NOMO-1 treated with dmso at 0.1 percent for 144 hours (cell line): ENCODE measurements at regions not wholly inside any gene's neighbourhood (a gene's known extent, or its start where the extent isn't known, plus 50 kb on each side); places are given as distances from the start of the nearest gene placed in this dataset.
A peak's percentile ranks its signal among the peaks of the same experiment; 100 is the strongest.

Experiments used
- DNase-seq: peaks from one replicate; lab custom pipeline; 2025; ENCODE audit not compliant: unreplicated experiment; lab: John Stamatoyannopoulos, UW

DNA sequence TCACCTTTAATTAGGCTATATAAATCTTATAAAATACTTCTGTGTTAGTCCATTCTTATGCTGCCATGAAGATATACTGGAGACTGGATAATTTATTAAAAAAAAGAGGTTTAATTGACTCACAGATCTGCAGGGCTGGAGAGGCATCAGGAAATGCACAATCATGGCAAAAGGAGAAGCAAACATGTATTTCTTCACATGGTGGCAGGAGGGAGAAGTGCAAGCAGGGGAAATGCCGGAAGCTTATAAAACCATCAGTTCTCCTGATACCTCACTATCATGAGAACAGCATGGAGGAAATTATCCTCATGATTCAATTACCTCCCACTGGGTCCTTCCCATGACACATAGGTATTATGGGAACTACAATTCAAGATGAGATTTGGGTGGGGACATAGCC lies 504.4 kb downstream of the RIT2 start:
- no peak for DNase-seq

DNA sequence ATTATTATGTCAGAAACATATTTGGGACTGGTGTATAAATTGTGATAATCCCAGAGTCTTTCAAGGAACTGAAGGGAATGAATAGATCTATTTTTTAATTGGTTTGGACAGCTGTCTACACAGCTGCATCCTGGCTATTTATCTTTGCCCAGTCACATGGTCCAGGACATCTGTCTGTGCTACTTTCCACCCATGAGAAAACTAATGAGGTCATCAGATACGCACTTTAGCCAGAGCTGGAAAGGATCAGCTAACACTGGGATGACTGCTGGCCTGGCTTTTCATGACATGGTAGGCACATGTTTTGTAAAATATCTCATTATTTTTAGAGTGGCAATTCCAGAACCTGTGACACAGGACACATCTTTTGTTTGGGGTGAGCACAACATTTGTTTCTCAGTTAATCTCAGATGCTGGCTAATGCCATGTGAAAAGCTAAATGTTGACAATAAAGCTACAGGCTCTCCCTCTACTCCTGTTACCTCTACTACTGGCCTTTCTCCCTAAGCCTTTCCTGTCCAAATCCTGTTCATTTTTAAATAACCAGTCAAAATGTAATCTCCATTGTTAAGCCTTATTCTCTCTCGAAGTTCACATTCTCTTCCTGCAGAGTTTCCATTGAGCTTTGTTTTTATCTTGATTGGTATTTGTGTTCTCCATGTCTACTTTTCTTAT lies 500.7 kb downstream of the RIT2 start:
- DNase-seq: no peak

DNA sequence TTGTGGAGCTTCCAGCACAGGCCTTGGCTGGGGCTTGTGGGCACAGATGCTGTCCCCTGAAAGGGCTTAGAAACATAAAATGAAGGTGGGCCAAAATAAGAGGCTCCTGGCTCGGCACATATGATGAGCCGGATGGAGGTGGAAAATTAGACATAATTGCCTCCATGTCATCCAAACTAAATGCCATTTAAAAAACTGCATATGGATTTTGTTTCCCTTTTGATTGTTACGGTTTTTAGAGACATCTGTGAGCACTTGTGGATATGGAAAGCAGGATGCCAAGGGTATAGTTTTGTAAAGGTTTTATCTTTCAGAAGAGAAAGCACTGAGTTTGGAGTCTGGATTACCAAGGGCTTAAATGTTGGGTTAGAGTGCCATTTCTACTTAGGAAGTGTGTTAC lies 498.3 kb downstream of the RIT2 start:
- DNase-seq: no peak

DNA sequence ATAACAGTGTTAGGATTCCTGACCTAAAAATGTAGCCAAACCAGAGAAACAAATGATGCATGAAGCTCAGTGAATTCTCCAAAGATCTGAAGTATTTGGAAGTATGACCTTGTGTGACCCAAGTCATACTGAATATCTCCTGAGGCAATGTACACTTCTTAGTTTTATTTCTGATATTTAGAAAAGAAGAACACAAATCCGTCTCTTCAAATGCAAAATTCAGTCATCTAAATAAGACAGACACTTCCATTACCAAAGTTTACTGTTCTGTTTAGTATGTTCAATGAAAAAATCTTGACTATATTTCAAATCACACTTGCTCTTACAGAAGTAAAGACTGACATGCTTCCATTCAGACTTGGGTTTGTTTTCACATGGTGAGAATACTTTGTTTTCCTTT lies 495.7 kb downstream of the RIT2 start:
- no peak for DNase-seq

DNA sequence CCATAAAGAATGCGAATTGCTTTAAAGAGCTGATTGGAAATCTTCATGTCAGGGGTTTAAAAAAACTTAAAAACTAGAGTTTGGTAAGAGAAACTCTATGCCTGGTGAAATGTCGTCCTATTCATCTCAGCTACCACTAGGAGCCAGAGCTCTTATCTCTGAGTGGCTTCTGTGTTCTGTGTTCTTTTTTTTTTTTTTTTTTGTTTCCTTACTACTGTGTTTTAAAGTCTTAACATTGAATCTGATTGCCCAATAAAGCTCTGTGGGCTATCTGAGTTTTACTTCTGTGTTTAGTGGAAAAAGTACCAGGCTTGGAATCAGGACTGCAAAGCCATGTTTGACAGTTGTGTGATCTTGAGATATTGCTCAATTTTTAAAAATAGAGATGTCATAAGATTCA lies 494.8 kb downstream of the RIT2 start:
- no peak for DNase-seq

DNA sequence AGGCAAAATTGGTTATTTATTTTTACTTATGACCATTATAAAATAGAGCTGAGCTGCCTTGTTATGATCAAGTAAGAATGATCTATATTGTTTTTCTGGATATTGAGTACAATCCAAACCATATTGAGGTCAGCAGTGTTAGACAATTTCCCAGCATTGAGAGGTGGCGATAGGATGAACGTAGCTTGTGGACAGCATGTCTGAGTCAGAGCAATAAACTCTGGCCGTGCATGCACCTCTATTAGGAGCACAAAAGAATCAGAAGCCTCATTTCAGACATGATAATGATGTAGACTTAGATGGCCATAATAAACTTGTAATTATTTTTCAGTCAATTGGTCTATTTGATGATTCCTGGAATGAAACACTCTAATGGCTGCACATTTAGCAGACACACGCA lies 491.6 kb downstream of the RIT2 start:
- DNase-seq: no peak

DNA sequence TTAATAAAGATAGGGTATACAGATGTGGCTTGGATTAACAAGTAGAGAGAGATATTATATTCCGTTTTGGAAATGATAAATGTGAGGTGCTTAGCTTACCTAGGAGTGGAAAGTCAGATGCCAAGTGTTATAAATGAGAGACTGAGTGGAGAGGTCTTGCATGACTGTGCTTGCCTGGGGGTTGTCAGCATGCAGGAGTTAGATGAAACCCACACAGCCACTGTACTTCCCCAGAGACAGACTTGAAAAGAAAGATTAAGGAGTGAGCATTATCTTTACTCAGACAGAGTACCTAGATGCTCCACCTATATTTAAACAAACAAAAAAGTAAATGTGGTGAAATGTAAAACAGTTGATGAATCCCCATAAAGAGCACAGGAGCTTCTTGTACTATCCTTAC lies 482.7 kb downstream of the RIT2 start:
- DNase-seq: no peak

DNA sequence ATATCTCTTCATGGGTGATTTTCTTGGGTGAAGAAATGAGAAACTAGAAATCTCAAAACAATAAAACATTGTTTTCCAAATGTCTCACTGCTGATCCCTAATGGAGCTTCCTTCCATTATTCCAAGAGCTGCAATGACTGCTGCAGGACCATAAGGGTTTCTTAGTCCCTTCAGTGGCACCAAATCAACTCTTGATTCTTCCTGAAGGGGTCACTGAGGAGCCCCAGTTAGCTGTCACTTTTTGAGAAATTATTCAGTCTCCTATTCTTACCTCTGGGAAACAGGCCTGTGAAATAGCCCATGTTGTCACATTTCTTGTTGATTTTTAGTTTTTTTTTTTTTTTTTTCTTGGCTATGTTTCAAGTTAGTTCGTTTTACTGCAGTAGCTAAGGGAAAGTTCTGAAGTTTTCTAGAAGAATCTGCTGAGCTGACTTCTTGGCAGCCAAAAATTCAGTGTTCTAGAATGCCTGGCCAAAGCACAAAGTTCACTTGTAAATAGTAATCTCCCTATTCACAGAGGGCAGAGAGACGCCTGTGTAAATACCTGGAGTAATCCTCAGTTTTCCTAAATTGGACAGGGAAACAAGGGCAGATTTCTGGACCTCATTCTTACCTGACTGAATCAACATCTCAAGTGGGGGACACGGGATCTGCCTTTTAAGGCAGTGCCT lies 480.0 kb downstream of the RIT2 start:
- no peak for DNase-seq

DNA sequence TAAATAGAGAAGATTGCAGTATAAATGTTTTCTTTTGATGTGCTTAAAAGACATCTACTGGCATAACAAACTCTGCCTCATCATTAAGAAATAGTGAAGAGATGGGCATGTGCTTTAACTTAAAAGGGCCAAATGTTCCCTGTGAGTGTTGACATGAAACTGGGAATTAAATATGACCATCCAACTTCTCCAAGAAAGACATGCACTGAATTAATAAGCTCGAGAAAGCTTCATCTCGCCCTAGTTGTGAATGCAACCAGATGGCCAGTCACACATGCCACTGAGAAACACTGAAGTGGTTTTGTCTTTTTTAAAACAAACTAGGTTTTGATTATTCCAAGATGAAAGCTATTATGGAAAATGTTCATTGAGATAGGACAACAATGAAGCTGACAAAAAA lies 479.2 kb downstream of the RIT2 start:
- no peak for DNase-seq

DNA sequence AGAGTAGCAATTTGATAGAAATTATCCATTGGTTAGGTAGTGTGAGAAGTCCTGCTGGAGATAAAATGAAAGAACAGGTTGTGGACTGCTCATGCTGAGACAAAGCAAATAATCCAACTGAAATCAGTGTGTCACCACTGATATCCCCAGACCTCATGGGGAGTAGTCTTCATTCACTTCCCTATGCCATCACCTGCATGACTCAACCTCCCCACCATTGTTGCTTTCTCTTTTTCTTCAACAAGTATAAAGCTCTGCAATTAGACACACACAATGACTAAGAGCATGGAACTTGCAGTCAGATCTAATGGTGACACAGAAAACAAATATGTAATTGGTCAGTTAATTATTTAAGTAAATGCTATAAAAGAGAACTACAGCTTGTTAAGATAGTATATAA lies 475.3 kb downstream of the RIT2 start:
- no peak for DNase-seq

DNA sequence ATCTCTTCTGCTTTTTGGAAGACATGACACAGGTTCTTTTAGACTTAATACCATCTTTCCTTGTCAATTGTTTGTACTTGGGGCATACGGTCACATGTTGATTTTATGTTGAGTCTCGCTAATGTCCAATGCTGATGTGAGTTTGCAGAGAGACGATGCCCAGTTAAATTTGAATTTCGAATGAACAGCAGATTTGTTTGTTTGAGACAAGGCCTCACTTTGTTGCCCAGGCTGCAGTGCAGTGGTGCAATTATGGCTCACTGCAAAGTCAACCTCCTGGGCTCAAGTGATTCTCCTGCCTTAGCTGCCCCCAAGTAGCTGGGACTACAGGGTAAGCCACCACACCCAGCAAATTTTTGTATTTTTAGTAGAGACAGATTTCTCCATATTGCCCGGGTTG lies 473.5 kb downstream of the RIT2 start:
- DNase-seq: no peak

DNA sequence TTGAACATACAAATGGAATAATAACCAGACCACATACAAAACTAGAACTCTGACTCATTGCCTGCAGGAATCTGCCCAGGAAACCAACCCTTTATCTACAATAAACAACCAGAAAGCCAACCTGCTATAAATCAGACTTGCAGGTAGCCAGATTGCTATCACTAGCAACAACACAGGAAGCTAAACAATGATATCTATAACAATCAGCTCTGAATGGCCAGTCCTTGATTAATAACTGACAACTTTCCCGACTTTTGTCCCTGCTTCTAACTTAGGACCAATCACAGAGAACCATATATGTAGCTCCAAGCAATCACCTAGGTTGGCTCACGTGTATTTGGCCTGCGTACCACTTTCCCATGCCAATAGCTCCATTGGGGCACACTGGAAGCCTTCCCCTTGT lies 470.8 kb downstream of the RIT2 start:
- no peak for DNase-seq

DNA sequence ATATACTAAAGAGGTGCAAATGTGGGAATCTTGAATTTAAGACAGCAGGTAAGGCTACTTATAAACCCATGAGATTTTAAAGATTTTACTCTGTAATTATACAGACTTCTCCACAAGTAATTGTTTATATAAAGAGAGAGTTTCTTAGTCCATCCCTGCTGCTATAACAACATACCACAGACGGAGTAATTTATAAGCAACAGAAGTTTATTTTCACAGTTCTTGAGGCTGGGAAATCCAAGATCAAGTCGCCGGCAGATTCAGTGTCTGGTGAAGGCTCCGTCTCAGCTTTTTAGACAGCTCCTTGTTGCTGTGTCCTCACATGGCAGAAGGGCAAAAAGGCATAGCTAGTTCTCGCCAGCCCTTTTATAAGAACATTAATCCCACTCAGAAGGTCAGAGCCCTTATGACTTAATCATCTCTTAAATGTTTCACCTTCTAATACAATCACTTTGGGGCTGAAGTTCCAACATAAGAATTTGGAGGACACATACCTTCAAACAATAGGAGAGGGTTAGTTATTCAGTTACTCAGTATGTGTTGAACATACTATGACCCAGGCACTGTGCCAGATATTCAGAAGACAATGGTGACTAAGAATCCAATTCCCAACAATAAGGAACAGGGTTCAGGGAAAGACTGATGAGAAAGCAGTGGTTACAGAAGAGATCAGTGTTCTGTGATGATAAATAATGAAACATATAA lies 466.0 kb downstream of the RIT2 start:
- no peak for DNase-seq

DNA sequence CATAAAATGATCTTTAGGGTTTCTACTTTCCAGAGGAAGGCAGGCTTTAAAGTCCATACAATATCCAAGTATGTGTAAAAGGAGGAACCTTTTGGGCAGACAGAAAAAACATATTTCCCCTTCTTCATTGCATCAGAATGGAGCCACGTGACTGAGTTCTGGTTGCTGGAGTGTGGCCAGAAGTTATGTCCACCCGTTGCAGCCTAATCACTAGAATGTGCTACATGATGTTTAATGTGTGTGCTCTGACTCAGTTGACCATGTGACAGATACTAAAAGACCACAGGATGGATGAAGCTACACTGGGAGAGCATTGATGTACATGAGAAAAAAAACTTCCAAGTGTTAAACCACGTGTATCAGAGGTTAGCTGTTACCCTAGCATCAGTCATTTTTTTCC lies 460.9 kb downstream of the RIT2 start:
- DNase-seq: peak; percentile 27

DNA sequence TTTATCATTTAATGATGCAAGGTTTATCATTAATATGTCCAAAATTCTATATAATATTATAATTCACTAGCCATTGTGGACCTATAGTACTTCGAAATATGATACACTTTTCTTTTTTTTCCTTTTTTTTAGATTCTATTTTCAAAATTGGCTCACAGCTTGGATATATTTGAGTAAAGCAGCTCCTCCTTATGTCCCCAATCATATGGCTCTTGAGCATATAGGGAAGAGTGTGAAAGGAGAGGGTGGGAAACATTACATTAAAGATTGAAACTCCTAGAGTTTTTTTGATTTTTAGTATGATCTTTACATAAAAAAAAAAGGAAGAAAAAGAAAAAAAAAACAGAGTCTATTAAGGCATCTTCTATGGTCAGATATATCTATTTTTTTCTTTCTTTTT lies 457.9 kb downstream of the RIT2 start:
- no peak for DNase-seq

DNA sequence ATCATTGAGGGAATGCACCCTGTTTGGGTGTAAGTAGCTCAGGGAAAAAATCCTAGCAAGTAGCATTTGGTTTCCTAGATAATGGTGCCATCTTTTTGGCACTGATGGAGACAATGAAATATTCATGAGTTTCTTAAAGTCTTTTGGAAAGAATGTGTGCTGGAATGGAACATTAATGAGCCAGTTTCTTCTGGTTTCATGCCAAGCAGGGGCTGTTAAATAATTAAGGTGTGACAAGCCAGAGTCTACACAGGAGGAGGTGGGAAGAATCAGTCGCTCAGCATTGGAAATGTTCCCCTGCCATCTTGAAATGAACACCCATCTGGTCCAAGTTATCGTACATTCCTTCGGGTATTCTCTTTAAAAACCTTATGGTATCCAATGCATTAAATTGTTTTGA lies 457.3 kb downstream of the RIT2 start:
- no peak for DNase-seq

DNA sequence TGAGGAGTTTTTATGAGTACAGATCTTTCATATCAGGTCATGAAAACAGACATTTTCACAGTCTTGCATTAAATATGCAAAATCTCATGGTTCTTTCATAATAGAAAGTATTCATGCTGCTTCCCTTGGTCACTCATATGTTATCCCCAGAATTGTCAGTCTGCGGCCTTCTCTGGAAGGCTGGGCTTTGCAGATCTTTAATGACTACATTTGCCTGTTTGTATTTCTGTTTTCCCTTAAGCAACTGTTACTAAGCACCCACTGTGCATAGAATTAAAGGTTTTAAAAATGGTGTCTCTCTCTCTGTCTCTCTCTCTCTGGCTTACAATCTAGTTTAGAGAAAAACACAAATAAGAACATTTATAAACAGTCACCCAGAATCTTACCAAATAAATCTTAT lies 456.3 kb downstream of the RIT2 start:
- DNase-seq: no peak

DNA sequence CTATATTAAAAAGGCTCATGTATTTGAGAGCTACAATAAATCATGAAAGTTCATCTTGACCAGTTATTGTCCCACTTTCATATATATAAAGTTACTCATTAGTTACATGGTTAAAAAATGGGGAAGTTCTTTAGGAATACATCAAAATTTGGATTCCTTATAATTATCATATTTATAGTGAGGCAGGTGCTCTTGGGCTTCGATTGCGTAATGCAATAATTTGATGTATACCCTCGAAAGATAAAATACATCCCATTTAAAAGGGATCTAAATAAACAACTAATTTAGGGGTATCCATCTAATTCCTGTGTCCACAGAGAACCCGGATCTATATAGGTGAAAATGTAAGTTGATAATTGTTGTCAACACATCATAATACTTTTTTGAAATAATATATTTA lies 444.6 kb downstream of the RIT2 start:
- no peak for DNase-seq

DNA sequence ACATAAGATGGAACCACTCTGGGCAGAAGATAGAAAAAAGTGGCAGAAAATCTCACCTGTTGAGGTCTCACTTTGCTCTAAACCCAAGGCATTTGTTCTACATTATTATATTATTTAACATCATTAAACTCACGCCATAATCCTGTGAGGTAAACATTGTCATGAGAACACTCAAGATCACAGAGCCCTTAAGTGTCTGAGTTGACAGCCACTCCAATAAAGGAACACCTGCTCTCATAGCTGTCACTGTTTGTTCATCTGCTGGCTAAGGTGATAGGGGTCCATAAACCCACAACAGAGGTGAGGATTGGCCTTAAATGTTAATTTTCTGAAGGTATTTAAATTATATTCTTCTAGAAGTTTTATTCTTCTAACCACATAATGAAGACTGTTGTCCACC lies 439.7 kb downstream of the RIT2 start:
- DNase-seq: no peak

DNA sequence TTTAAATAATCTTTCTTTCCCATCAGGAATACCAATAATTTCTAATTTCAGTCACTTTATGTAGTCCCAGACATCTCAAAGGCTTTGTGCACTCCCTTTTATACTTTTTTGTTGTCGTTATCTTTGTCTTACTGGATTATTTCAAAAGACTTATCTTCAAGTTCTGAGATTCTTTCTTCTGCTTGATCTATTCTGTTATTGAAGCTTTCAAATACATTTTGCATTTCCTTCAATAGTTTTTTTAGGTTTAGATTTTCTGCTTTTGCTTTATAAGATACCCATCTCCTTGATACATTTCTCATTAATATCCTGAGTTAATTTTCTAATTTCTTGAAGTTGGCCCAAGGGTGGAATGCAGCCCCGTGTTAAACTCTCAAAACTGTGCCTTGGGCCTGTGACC lies 432.4 kb downstream of the RIT2 start:
- no peak for DNase-seq

DNA sequence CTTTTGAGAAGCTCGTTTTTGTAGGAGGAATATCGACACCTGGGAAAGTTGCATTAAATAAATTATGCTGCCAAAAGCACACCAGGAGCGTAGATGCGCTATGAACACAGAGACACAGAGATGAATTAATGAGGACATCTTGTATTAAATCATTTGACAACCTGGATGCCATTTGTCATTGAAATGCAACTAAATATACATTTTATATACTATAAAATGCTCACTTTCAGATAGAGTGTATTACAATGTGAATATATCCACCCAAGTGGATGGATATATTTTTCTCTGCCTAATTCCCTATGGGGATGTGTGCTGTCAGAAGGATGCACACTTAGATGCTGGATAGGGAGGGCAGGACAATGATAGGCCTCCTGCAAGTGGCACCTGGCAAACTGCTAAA lies 426.2 kb downstream of the RIT2 start:
- no peak for DNase-seq
